ENCODE measurements at regions not wholly inside any gene's neighbourhood (a gene's known extent, or its start where the extent isn't known, plus 50 kb on each side); places are given as distances from the start of the nearest gene placed in this dataset.

GRCh38 chr12:58196971-58197370 lies 255.6 kb downstream of the ATP23 start:
- TF ChIP-seq, protein P1, sequence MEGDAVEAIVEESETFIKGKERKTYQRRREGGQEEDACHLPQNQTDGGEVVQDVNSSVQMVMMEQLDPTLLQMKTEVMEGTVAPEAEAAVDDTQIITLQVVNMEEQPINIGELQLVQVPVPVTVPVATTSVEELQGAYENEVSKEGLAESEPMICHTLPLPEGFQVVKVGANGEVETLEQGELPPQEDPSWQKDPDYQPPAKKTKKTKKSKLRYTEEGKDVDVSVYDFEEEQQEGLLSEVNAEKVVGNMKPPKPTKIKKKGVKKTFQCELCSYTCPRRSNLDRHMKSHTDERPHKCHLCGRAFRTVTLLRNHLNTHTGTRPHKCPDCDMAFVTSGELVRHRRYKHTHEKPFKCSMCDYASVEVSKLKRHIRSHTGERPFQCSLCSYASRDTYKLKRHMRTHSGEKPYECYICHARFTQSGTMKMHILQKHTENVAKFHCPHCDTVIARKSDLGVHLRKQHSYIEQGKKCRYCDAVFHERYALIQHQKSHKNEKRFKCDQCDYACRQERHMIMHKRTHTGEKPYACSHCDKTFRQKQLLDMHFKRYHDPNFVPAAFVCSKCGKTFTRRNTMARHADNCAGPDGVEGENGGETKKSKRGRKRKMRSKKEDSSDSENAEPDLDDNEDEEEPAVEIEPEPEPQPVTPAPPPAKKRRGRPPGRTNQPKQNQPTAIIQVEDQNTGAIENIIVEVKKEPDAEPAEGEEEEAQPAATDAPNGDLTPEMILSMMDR (IDR thresholded peaks at IDR 0.05): no peak
- TF ChIP-seq POLR2A (IDR thresholded peaks at IDR 0.05): no peak
